HG03103 (cell line): ENCODE measurements at regions not wholly inside any gene's neighbourhood (a gene's known extent, or its start where the extent isn't known, plus 50 kb on each side); places are given as distances from the start of the nearest gene placed in this dataset.
"Not testable (repeated sequence)": the region's sequence is repeated elsewhere in the genome, so short reads cannot be mapped to it uniquely, and the experiment has no call there.

Source experiments
- ATAC-seq: cut with Tn5 transposase; IDR thresholded peaks from one replicate; pipeline ENCODE4 v1.9.1; 2021; ENCODE audit warnings: low read depth; ENCODE audit not compliant: unreplicated experiment

- ATAC-seq = no peak
These were observed 740.1 kb upstream of the SPRY2 start for GRCh38 chr13:81080911-81081454.

DNA sequence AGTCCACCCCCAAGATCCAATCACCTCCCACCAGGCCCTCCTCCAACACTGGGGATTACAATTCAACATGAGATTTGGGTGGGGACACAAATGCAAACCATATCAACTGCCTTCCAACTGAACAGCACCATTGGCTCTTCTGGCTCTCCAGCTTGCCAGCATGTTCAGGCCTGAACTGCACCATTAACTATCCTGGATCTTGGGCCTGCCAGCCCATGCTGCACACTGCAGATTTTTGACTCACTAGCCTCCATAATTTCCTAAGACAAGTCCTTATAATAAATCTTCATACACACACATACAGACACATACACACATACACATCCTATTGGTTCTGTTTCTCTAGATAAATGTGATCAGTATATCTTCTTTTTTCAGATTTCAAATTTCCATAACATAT lies 737.1 kb upstream of the SPRY2 start:
- ATAC-seq = no peak

GRCh38 chr13:81069822-81070221 lies 728.9 kb upstream of the SPRY2 start:
- not testable (repeated sequence) for ATAC-seq

DNA sequence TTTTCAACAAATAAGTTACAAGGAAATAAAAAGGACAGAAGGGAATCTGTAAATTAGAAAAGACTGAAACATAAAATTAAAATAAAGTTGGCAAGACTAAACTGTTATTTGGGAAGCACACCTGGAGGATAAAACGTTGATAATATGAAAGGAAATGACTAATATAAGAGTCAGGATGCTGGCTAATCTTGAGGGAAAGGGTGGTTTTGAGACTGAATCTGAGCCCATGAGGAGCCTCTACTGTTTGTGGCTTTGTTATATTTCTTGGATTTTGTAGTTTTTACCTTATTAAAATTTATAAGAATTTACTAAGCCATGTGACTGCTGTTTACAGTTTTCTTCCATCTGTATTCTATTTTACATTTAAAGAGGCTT lies 718.0 kb upstream of the SPRY2 start:
- no peak for ATAC-seq

DNA sequence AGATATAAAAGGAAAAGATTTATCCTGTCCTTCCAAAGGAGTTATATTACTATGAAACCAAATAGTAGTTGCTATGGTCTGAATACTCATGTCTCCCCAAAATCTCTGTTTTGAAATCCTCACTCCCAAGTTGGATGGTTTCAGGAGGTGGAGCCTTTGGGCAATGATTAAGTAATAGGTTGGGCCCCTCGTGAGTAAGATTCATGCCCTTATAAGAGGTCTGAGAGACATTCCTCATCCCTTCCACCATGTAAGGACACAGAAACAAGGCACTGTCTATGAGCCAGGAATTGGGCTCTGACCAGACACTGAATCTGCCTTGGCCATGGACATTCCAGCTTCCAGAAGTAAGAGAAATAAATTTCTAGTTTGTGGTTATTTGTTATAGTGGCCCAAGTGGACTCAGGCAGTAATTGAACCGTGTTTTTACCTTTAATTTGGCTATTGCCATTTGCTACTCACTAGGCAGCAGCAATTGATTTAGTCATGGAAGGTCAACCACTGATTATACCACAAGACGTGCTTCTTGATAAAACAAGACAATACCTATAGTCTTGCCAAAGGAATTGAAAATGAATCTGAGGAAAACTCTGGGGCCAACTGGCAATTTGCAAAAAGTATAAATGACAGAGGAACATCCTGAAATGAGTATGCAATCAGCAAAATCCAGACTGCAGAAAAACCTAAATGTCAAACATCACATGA lies 717.4 kb upstream of the SPRY2 start:
- no peak for ATAC-seq

- ATAC-seq = no peak
These were observed 710.9 kb upstream of the SPRY2 start for GRCh38 chr13:81051873-81052272.

DNA sequence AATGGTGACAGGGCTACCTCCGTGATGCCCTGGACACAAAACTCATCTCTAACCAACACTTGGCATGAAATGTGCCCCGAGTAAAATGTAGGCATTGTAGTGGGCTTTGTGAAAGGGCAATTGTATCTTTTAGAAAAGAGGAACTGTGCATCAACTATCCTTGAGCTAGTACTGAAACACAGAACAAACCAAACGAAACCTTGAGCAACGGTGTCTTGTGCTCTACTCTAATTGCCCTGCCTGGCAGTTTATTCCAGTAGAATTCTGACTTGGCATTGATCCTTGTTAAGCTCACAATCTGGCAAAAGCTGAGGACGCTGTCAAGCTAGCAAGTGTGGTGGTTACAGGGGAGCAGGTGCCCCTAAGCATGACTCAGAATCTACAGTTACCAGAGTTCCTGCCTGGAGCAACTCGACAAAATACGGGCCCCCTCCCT lies 707.1 kb upstream of the SPRY2 start:
- ATAC-seq = no peak

DNA sequence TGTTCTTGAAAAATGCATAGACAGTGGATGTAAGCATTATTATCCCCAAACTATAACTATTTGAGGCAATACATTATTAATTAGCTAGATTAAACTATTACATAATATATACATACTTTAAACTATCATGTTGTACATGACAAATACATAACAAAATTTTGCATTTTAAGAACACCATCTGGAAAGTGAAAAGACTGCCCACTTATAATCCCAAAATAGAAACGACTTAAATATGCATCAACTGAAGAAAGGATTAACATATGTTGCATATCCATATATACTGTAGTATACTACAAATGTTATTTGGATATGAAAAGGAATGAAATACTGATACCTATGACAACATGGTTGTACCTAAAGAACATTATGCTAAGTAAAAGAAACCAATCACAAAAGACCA lies 700.8 kb upstream of the SPRY2 start:
- ATAC-seq = no peak

GRCh38 chr13:81031996-81032395 lies 691.1 kb upstream of the SPRY2 start:
- no peak for ATAC-seq

DNA sequence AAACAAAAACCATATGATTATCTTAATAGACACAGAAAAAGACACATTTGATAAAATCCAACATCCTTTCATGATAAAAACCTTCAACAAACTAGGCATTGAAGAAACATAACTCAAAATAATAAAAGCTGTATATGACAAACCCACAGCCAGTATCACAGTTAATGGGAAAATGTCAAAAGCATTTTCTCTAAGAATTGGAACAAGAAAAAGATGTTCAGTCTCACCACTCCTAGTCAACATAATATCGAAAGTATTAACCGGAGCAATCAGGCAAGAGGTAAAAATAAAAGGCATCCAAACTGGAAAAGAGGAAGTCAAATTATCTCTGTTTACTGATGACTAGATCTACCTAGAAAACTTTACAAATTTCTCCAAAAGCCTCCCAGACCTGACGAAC lies 684.2 kb upstream of the SPRY2 start:
- ATAC-seq = no peak

DNA sequence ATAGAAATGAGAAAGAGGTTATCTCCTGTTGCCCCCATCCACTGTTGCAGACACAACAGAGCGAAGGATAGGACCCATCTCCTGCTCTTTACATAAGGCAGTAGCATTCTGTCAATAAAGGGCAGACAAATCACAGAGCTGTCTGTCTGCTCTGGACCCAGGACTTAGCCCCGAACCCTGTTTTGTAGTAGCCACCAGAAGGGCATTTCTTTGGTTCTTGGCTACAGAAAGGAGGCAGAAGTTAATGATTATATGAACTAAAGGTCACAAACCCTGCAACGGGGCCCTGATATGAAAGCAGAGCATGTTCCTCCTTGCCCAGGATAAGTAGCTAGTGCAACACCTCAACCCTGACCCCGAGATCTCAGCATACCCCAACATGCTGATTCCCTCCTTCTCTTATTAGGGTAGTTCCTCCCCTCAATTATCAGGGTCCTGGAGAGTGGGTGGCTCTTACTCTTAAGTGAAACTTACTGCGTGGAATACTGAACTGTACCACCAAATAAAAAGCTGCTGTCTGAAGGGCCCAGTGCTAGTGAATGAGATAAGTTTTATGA lies 680.4 kb upstream of the SPRY2 start:
- no peak for ATAC-seq

- no peak for ATAC-seq
These were observed 679.1 kb upstream of the SPRY2 start for GRCh38 chr13:81020010-81020409.

DNA sequence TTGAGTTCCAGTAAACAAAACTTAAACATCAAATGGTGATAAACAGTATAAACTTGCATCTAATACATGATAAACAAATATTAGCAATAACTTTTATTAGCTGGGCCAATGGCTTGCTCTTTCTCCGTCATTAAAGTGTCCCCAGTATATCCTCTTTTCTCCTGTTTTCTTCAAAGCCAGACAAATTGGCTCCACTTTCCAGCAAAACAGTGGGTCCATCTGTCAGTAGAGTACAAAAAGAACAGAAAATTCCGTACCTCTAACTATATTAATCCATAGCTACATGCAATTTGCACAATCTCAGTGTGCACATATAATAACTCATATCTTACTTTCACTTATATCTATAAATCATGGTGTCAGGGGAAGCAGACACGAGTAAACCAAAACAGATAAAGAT lies 678.0 kb upstream of the SPRY2 start:
- ATAC-seq = no peak

DNA sequence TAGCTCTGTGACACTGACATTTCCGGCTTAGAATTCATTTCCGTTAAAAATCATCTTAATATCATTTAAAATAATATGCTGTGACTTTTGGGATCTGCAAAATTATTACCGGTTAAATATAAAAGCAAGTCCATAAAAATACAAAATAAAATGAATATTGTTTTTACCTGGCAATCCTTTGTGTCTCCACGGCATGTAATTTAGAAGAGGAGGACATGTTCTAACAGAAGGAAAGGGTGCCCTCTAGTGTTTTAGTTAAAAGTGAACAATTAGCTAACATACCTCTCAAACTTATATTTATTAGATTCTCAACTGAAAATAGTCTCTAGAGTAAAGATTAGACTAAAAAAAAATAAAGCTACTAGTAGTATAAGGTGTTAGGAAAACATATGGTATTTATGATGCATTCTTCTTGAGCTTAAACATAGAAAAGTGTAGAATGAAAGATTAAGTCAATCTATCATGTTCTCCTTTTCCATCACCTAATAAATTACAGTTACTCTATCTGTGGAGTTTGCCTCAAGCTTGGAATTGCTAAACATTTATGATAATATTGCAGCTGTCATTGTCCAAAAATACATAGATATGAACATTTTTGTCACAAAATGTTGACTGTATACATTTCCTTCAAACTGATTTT lies 676.7 kb upstream of the SPRY2 start:
- ATAC-seq = no peak

- ATAC-seq = no peak
These were observed 671.1 kb upstream of the SPRY2 start for GRCh38 chr13:81012031-81012430.

DNA sequence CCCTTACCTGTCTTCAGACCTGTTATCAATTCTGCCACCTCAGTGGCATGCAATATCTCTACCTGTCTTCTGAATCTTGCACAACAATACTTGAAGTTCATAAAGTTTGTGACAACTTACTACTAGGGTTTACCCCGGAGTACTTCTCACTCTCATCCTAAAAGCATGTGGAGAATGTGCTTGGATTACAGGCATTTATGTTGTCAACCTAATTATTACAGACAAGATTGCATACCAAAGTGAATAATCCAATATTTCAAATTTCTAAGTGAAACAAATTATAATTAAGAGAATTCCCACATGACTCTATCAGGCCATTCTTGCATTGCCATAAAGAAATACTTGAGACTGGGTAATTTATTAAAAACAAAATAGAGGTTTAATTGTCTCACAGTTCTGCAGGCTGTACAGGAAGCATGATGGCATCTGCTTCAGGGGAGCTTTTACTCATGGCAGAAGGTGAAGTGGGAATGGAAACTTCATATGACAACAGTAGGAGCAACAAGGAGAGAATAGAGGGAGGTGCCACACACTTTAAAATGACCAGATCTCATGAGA lies 661.0 kb upstream of the SPRY2 start:
- ATAC-seq = no peak

DNA sequence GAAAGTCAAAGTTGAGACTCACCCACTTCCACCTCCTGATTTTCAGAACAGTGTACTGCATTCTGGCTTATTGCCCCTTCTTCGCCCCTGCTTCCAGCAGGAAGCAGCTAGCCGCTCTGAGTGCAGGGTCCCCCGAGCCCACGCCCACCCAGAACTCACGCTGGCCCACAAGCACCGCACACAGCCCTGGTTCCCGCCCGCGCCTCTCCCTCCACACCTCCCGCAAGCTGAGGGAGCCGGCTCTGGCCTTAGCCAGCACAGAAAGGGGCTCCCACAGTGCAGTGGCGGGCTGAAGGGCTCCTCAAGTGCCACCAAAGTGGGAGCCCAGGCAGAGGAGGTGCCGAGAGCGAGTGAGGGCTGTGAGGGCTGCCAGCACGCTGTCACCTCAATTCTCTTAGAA lies 657.7 kb upstream of the SPRY2 start:
- not testable (repeated sequence) for ATAC-seq

DNA sequence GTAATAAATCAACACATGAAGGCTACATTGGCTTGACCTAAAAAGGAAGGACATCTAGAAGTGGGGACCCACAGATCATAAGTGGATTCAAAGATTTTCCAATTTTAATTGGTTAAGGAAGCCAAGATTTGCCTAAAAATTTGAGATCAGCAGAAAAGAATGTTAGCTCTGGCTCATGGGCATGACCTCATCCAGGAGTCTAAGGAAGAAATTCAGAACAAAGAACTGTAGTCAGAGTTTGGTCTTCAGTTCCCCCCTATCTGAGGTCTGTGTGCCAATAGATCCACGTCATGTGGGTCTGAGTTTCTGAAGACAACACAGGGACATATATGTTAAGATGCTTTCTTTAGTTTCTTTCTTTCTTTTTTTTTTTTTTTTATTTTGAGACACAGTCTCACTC lies 648.8 kb upstream of the SPRY2 start:
- ATAC-seq = no peak

DNA sequence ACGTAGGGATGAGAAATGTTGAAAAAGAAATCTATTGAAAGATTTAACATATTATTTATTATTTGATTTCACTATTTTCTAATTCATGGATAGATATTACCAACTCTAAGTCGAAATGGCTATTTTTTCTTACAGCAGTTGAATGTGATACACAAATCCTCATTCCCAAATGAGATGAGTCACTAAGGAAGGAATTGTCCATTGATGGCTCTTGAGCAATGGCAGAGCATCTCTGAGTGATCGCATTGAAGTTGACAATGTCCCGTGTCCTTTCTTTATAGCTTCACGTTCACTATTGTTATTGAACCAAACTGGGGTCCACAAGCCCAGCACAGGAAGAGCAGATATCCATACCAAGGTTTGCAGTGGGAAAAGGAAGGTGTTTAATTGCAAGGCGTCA lies 648.3 kb upstream of the SPRY2 start:
- no peak for ATAC-seq

DNA sequence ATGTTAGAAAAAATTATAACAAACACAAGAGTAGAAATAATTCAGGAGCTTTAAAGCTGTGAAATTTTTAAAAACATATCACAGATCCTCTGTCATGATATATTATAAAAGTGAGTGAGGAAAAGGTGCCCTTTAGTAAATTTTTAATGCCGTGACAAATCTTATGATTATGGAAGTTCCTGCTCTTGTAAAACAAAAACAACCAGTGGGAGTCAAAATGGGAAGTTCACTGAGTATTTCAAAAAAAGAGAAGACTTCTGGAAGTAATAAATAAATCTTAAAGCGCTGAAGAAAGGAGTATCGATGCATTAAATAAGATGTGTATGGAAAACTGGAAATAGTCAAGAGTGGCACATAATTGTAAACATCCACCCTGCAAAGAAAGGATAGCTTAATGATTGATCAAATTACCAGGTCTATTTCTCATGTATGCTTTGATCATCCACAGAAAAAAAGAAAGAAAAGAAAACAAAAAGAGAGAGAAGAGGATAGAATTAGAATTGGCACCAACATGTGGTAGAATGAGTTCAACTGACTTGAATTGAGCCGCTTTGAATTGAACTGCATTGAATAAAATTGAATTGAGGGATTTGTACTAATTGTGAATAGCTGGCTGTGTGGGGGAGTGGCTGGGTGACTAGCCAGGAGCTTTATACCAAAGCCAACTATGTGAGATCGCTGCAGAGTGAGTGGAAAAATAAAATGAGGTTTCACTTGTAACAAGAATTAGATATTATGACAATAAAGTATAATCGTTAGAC lies 647.6 kb upstream of the SPRY2 start:
- no peak for ATAC-seq
